Suprapubic skin (tissue), 3 donors: ENCODE measurements at regions not wholly inside any gene's neighbourhood (a gene's known extent, or its start where the extent isn't known, plus 50 kb on each side); places are given as distances from the start of the nearest gene placed in this dataset.

ENCODE experiments used
- CTCF ChIP-seq, 2 donors: fragments of 200-600 bp in 1 of 2; fragments of 450-650 bp in 1 of 2; sonication (generic) in 1 of 2; IDR thresholded peaks; one replicate each; pipeline ENCODE4 v1.5.1; 2016 to 2019; ENCODE audit warnings: antibody characterized with exemption in 2 of 2, mild to moderate bottlenecking in 1 of 2, moderate library complexity in 1 of 2
- EP300 ChIP-seq: sonication (generic); formaldehyde crosslinking; IDR thresholded peaks from one replicate; pipeline ENCODE4 v1.6.1; 2017; ENCODE audit warnings: antibody characterized with exemption
- POLR2A ChIP-seq, 2 donors: fragments of 450-650 bp; IDR thresholded peaks; one replicate each; pipeline ENCODE4 v1.6.1; 2017; ENCODE audit warnings: antibody characterized with exemption in 2 of 2, mild to moderate bottlenecking in 2 of 2, moderate library complexity in 2 of 2

DNA sequence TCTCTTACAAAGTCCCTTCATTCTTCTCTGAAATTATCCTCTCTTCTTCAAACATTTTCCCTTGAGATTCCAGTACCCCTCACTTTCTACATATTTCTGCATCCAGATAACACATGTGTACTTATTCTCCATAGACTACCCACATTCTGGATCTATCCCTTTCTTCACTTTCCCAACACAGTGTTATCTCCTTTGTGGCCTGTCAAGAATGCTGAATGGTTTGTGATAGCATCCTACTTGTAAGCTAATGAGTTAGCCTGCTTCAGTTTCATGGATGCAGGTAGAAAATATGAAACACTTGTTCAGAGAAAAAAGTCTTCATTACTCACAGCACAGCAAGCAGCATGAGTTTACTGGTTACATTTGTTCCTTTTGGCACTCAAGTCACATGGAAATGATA, 245.4 kb downstream of the HTR1B start:
- TF ChIP-seq CTCF (IDR thresholded peaks at IDR 0.05) (no peak), EP300 (no peak), POLR2A (IDR thresholded peaks at IDR 0.05) (no peak)
